ENCODE measurements at regions not wholly inside any gene's neighbourhood (a gene's known extent, or its start where the extent isn't known, plus 50 kb on each side); places are given as distances from the start of the nearest gene placed in this dataset.

DNA sequence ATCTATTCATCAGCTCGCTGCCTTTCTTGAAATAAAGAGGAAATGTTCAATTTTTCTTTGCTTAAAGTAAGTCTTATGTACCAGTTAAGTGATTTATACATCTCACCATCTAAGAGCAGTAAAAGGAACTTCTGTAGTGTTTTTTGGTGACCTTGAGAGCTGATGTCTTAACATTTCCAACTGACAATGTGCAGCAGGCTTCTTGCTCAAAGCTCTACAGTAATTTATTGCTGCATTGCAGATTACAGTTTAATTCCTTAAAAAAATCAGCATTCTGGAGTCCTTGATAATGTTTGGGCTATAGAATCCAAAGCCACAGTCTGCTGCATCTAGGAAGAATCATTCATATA lies 61.6 kb downstream of the DIPK2A start:
- no peak for DNase-seq
- Mint-ChIP-seq H3K27ac (ENCODE audit: unreplicated experiment) (no peak overlapping the region), H3K27me3 (ENCODE audit: unreplicated experiment) (no peaks in the 10 kb centered on the region), H3K4me3 (ENCODE audit: low read depth, unreplicated experiment) (no peak overlapping the region), H3K9me3 (ENCODE audit: low read depth, unreplicated experiment) (no peaks in the 10 kb centered on the region), H3K36me3 (ENCODE audit: insufficient read depth, unreplicated experiment) (no peaks in the 10 kb centered on the region), H3K4me1 (ENCODE audit: low read depth, unreplicated experiment) (no peaks in the 10 kb centered on the region)
- CTCF ChIA-PET, result interaction anchor here (0.5 kb wide), 1 partner anchor 138 kb away, joined by 3 read pairs; no protein-coding TSS in a partner anchor
- no TSS peak for BruUV-seq (replicated peaks)
- TF ChIP-seq, protein P1, sequence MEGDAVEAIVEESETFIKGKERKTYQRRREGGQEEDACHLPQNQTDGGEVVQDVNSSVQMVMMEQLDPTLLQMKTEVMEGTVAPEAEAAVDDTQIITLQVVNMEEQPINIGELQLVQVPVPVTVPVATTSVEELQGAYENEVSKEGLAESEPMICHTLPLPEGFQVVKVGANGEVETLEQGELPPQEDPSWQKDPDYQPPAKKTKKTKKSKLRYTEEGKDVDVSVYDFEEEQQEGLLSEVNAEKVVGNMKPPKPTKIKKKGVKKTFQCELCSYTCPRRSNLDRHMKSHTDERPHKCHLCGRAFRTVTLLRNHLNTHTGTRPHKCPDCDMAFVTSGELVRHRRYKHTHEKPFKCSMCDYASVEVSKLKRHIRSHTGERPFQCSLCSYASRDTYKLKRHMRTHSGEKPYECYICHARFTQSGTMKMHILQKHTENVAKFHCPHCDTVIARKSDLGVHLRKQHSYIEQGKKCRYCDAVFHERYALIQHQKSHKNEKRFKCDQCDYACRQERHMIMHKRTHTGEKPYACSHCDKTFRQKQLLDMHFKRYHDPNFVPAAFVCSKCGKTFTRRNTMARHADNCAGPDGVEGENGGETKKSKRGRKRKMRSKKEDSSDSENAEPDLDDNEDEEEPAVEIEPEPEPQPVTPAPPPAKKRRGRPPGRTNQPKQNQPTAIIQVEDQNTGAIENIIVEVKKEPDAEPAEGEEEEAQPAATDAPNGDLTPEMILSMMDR (IDR thresholded peaks at IDR 0.05; ENCODE audit: unreplicated experiment), result no peak
- intact Hi-C loops (cut with micrococcal nuclease; ENCODE audit: unreplicated experiment), result no loop called here

DNA sequence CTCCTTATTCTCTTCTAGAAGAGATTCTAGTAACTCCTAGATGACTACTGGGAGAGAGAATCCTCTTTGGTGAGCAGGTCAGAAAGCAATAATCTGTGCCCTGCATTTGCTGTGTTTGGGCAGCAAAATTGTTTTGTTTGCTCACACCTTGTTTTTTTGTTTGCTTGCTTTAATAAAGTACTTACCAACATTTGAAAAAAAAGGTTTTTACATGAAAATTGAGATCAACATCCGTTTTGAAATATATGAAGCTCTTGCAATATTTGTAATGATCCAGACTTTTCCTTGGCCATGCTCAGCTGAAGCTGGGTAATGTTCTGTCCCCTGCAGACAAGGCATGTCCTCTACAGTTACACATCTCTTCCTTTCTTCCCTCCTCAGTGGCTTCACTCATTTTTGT lies 62.2 kb downstream of the DIPK2A start:
- H3K27me3 Mint-ChIP-seq (ENCODE audit: unreplicated experiment), result no peaks in the 10 kb centered on the region
- no peaks in the 10 kb centered on the region for H3K4me1 Mint-ChIP-seq (ENCODE audit: low read depth, unreplicated experiment)
- CTCF ChIA-PET, result interaction anchor here (0.5 kb wide), 1 partner anchor 138 kb away, joined by 3 read pairs; no protein-coding TSS in a partner anchor
- H3K27ac Mint-ChIP-seq (ENCODE audit: unreplicated experiment), result no peak overlapping the region
- TF ChIP-seq, protein P1 (IDR thresholded peaks at IDR 0.05; ENCODE audit: unreplicated experiment), result no peak
- no peaks in the 10 kb centered on the region for H3K36me3 Mint-ChIP-seq (ENCODE audit: insufficient read depth, unreplicated experiment)
- intact Hi-C loops (cut with micrococcal nuclease; ENCODE audit: unreplicated experiment), result no loop called here
- DNase-seq, result no peak
- H3K4me3 Mint-ChIP-seq (ENCODE audit: low read depth, unreplicated experiment), result no peak overlapping the region
- H3K9me3 Mint-ChIP-seq (ENCODE audit: low read depth, unreplicated experiment), result no peaks in the 10 kb centered on the region
- no TSS peak for BruUV-seq (replicated peaks)

DNA sequence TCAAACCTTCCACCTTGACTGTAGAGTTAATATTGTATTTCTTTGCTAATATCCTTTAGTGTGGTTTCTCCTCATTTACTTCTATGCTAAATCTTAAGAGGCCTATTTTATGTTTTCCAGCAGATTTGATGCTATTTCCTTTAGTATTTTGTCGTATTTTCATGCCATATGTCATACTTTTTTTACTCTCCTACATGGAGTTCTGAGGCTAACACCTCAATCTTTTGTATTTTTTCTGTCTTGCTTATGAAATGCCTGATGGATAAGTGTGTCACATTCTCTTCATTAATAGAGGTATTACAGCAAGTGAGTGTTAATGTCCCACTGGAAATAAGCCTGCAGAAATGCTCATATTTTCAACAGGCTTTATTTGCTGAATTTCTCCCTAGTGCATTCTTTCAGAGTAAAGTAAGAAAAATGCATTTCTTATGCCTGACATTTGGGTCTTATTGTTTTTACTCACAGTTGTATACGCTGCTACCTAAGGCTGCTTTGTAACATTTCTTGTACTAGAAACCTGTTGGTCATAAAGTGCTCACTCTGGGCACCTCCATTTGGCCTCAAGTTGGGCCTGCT lies 63.2 kb downstream of the DIPK2A start:
- no peak for DNase-seq
- Mint-ChIP-seq H3K36me3 (ENCODE audit: insufficient read depth, unreplicated experiment) (no peaks in the 10 kb centered on the region), H3K27ac (ENCODE audit: unreplicated experiment) (no peak overlapping the region), H3K4me1 (ENCODE audit: low read depth, unreplicated experiment) (peaks cover 8% of the 10 kb centered on the region), H3K27me3 (ENCODE audit: unreplicated experiment) (no peaks in the 10 kb centered on the region), H3K4me3 (ENCODE audit: low read depth, unreplicated experiment) (no peak overlapping the region), H3K9me3 (ENCODE audit: low read depth, unreplicated experiment) (no peaks in the 10 kb centered on the region)
- BruUV-seq (replicated peaks), result no TSS peak
- TF ChIP-seq, protein P1 (IDR thresholded peaks at IDR 0.05; ENCODE audit: unreplicated experiment), result no peak
- intact Hi-C loops (cut with micrococcal nuclease; ENCODE audit: unreplicated experiment), result no loop called here
- CTCF ChIA-PET, result no interaction called here

DNA sequence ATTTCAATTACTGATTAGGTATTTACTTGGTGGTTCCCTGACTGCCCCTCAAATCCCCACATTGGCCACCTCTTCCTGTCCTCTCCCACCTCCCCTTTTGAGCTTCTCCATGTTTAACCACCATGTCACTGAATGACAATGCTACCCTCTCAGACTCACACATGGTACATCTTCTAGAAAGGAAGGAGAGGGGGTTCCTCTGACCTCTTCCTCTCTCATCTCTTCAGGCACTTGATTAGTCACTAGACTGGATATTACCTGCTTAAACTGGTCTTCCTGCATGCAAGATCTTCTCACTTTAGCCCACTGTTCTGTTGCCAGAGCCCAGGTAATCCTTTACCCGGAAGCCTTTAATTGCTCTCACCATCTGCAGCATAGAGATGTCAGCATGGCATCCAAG lies 64.9 kb downstream of the DIPK2A start:
- Mint-ChIP-seq H3K4me3 (ENCODE audit: low read depth, unreplicated experiment) (no peak overlapping the region), H3K36me3 (ENCODE audit: insufficient read depth, unreplicated experiment) (no peaks in the 10 kb centered on the region), H3K9me3 (ENCODE audit: low read depth, unreplicated experiment) (no peaks in the 10 kb centered on the region), H3K4me1 (ENCODE audit: low read depth, unreplicated experiment) (peaks cover 23% of the 10 kb centered on the region), H3K27me3 (ENCODE audit: unreplicated experiment) (no peaks in the 10 kb centered on the region), H3K27ac (ENCODE audit: unreplicated experiment) (no peak overlapping the region)
- CTCF ChIA-PET, result no interaction called here
- intact Hi-C loops (cut with micrococcal nuclease; ENCODE audit: unreplicated experiment), result no loop called here
- no peak for DNase-seq
- BruUV-seq (replicated peaks), result no TSS peak
- TF ChIP-seq, protein P1 (IDR thresholded peaks at IDR 0.05; ENCODE audit: unreplicated experiment), result no peak

Data from Calu3 (cell line).